ENCODE measurements at regions not wholly inside any gene's neighbourhood (a gene's known extent, or its start where the extent isn't known, plus 50 kb on each side); places are given as distances from the start of the nearest gene placed in this dataset.

DNA sequence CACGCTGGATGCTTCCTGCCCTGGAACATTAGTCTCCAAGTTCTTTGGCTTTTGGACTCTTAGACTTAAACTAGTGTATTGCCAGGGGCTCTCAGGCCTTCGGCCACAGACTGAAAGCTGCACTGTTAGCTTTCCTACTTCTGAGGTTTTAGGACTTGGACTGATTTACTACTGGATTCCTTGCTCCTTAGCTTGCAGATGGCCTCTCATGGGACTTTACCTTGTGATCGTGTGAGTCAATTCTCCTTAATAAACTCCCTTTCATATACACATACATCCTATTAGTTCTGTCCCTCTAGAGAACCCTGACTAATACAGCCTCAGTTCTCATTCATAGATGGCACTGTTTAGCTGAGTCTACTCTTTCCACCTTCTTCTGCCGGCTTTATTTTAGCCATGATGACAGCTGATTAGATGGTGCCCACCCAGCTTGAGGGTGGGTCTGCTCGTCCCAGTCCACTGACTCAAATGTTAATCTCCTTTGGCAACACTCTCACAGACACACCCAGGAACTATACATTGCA is 389.1 kb downstream of the NYAP2 start:
- Histone ChIP-seq H3K4me1 (no peaks in the 10 kb centered on the region), H3K27me3 (ENCODE audit: control insufficient read depth, insufficient read depth, low read length) (no peaks in the 10 kb centered on the region), H3K4me2 (ENCODE audit: low read length) (no peak overlapping the region), H3K9ac (no peak overlapping the region), H2AFZ (no peak overlapping the region), H3K27ac (no peak overlapping the region), H3K36me3 (ENCODE audit: control insufficient read depth, insufficient read depth, low read length) (no peaks in the 10 kb centered on the region), H3K9me3 (ENCODE audit: control insufficient read depth, low read length) (no peaks in the 10 kb centered on the region), H3K4me3 (ENCODE audit: low read depth, low read length) (no peak overlapping the region), H3K79me2 (no peaks in the 10 kb centered on the region)
- TF ChIP-seq, protein P1, sequence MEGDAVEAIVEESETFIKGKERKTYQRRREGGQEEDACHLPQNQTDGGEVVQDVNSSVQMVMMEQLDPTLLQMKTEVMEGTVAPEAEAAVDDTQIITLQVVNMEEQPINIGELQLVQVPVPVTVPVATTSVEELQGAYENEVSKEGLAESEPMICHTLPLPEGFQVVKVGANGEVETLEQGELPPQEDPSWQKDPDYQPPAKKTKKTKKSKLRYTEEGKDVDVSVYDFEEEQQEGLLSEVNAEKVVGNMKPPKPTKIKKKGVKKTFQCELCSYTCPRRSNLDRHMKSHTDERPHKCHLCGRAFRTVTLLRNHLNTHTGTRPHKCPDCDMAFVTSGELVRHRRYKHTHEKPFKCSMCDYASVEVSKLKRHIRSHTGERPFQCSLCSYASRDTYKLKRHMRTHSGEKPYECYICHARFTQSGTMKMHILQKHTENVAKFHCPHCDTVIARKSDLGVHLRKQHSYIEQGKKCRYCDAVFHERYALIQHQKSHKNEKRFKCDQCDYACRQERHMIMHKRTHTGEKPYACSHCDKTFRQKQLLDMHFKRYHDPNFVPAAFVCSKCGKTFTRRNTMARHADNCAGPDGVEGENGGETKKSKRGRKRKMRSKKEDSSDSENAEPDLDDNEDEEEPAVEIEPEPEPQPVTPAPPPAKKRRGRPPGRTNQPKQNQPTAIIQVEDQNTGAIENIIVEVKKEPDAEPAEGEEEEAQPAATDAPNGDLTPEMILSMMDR (IDR thresholded peaks at IDR 0.05), result no peak

DNA sequence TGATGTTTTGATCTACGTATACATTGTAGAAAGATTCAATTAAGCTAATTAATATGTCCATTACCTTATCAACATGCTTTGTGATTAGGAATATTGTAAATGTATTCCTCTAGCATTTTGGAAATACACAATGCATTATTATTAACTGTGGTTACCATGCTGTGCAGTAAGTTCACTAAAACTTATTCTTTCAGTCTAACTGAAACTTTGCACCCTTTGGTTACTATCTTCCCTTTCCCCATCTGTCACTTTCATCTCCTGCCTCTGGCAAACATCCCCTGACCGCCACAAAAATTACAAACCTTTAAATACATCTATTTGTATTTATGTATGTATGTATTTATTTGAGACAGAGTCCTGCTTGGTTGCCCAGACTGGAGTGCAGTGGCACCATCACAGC is 388.0 kb downstream of the NYAP2 start:
- Histone ChIP-seq H3K4me3 (ENCODE audit: low read depth, low read length) (no peak overlapping the region), H3K27me3 (ENCODE audit: control insufficient read depth, insufficient read depth, low read length) (no peaks in the 10 kb centered on the region), H2AFZ (no peak overlapping the region), H3K9me3 (ENCODE audit: control insufficient read depth, low read length) (no peaks in the 10 kb centered on the region), H3K27ac (no peak overlapping the region), H3K4me1 (no peaks in the 10 kb centered on the region), H3K79me2 (no peaks in the 10 kb centered on the region), H3K4me2 (ENCODE audit: low read length) (no peak overlapping the region), H3K9ac (no peak overlapping the region), H3K36me3 (ENCODE audit: control insufficient read depth, insufficient read depth, low read length) (no peaks in the 10 kb centered on the region)
- TF ChIP-seq, protein P1 (IDR thresholded peaks at IDR 0.05), result no peak

DNA sequence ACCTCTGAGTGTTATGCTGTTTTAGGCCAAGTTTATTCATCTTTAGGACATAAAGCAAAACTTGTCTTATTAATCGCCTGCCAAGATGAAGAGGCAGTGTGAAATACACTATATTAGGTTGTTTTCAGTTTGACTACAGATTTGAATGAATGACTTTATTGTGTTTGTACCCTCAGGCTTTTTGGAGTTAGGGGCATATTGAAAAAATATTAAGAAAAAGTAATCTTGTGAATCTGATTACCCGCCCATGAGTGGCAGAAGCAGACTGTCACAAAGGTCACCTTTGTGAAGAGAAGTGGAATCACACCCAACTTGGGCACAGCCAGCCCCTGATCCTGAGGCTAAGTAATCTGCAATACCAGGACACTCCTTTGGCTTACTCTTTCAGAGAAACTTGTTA is 382.5 kb downstream of the NYAP2 start:
- Histone ChIP-seq H2AFZ (no peak overlapping the region), H3K9ac (no peak overlapping the region), H3K4me2 (ENCODE audit: low read length) (no peak overlapping the region), H3K27ac (no peak overlapping the region), H3K4me3 (ENCODE audit: low read depth, low read length) (no peak overlapping the region), H3K27me3 (ENCODE audit: control insufficient read depth, insufficient read depth, low read length) (no peaks in the 10 kb centered on the region), H3K79me2 (no peaks in the 10 kb centered on the region), H3K9me3 (ENCODE audit: control insufficient read depth, low read length) (no peaks in the 10 kb centered on the region), H3K36me3 (ENCODE audit: control insufficient read depth, insufficient read depth, low read length) (no peaks in the 10 kb centered on the region), H3K4me1 (no peaks in the 10 kb centered on the region)
- TF ChIP-seq, protein P1 (IDR thresholded peaks at IDR 0.05), result no peak

- Histone ChIP-seq H3K27ac (no peak overlapping the region), H2AFZ (no peak overlapping the region), H3K79me2 (no peaks in the 10 kb centered on the region), H3K9ac (no peak overlapping the region), H3K27me3 (ENCODE audit: control insufficient read depth, insufficient read depth, low read length) (no peaks in the 10 kb centered on the region), H3K36me3 (ENCODE audit: control insufficient read depth, insufficient read depth, low read length) (no peaks in the 10 kb centered on the region), H3K9me3 (ENCODE audit: control insufficient read depth, low read length) (no peaks in the 10 kb centered on the region), H3K4me3 (ENCODE audit: low read depth, low read length) (no peak overlapping the region), H3K4me1 (no peaks in the 10 kb centered on the region), H3K4me2 (ENCODE audit: low read length) (no peak overlapping the region)
- TF ChIP-seq, protein P1 (IDR thresholded peaks at IDR 0.05), result no peak
Measured at GRCh38 chr2:225781145-225781544, 381.6 kb downstream of the NYAP2 start.

- Histone ChIP-seq H3K36me3 (ENCODE audit: control insufficient read depth, insufficient read depth, low read length) (no peaks in the 10 kb centered on the region), H3K9ac (no peak overlapping the region), H3K4me1 (no peaks in the 10 kb centered on the region), H2AFZ (no peak overlapping the region), H3K9me3 (ENCODE audit: control insufficient read depth, low read length) (no peaks in the 10 kb centered on the region), H3K4me2 (ENCODE audit: low read length) (no peak overlapping the region), H3K27ac (no peak overlapping the region), H3K4me3 (ENCODE audit: low read depth, low read length) (no peak overlapping the region), H3K27me3 (ENCODE audit: control insufficient read depth, insufficient read depth, low read length) (no peaks in the 10 kb centered on the region), H3K79me2 (no peaks in the 10 kb centered on the region)
- TF ChIP-seq, protein P1 (IDR thresholded peaks at IDR 0.05), result no peak
Measured at GRCh38 chr2:225779829-225780228, 380.3 kb downstream of the NYAP2 start.
